Left lung (tissue), 4 donors: ENCODE measurements at regions not wholly inside any gene's neighbourhood (a gene's known extent, or its start where the extent isn't known, plus 50 kb on each side); places are given as distances from the start of the nearest gene placed in this dataset.

Source experiments
- ATAC-seq: fragments of 200-7000 bp; cut with Tn5 transposase; one replicate; pipeline ENCODE4 v1.9.1; 2020; ENCODE audit warnings: moderate library complexity
- DNase-seq, 4 donors: peaks; one replicate each; pipeline ENCODE4 v3.0.0-alpha.2; 2013 to 2020
- H3K27ac ChIP-seq, 2 donors: fragments of 200-600 bp; sonication (generic) in 1 of 2; one replicate each; pipeline versions ENCODE4 v1.5.0 to v1.8.0; 2020 to 2021
- H3K27me3 ChIP-seq, 2 donors: fragments of 200-600 bp; sonication (generic) in 1 of 2; one replicate each; pipeline versions ENCODE4 v1.5.0 to v1.8.0; 2020 to 2021
- H3K36me3 ChIP-seq, 2 donors: fragments of 200-600 bp; sonication (generic) in 1 of 2; one replicate each; pipeline versions ENCODE4 v1.5.0 to v1.8.0; 2020 to 2021
- H3K4me1 ChIP-seq, 2 donors: fragments of 200-600 bp; one replicate each; pipeline ENCODE4 v1.8.0; 2021
- H3K4me3 ChIP-seq, 2 donors: fragments of 200-600 bp; sonication (generic) in 1 of 2; one replicate each; pipeline versions ENCODE4 v1.5.0 to v1.8.0; 2020 to 2021; ENCODE audit warnings: mild to moderate bottlenecking in 1 of 2
- H3K9me3 ChIP-seq, 2 donors: fragments of 200-600 bp; sonication (generic) in 1 of 2; one replicate each; pipeline versions ENCODE4 v1.5.0 to v1.8.0; 2020 to 2021
- intact Hi-C, 2 donors: fragments of 100-400 bp; cut with DNase I; formaldehyde crosslinking; loops; one replicate each; pipeline versions ENCODE4 v1.11.2 to v1.14.2; 2022
- TF ChIP-seq, protein P1 (sequence below), 2 donors: fragments of 200-600 bp; sonication (generic) in 1 of 2; IDR thresholded peaks; one replicate each; pipeline versions ENCODE4 v1.5.0 to v1.8.0; 2021; ENCODE audit warnings: antibody characterized with exemption in 2 of 2
- donor health status: DM: no; HTN: yes; CAD: no.
- donor health status: DM: no; HTN: no; CAD: no.

DNA sequence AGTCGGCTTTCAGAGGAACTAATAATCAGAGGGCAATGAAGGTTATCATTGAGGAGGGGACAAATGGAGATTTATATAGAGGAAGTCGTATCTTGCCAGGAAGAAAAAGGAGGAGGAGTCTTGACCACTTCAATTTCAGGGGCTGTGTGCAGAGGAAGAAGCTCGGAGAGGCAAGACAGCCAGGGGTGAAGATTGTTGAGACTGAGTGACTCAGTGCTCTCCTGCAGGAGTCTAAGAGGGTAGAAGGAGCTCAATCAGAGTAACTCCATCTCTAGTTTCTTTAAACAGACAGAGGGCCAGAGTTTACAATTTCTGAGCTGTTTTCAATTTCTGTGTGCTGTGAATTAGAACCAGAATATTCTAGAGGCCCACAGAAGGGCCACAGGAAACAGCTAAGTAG lies 439.3 kb upstream of the PRICKLE1 start:
- H3K4me3 ChIP-seq: no peak overlapping the region
- H3K27ac ChIP-seq: no peak overlapping the region
- no peaks in the 10 kb centered on the region for H3K27me3 ChIP-seq
- H3K9me3 ChIP-seq: peaks cover 0 to 15% of the 10 kb centered on the region in 2 donors
- H3K4me1 ChIP-seq: no peaks in the 10 kb centered on the region
- H3K36me3 ChIP-seq: no peaks in the 10 kb centered on the region
- intact Hi-C loops: no loop called here
- ATAC-seq: peak; percentile 41
- TF ChIP-seq, protein P1, sequence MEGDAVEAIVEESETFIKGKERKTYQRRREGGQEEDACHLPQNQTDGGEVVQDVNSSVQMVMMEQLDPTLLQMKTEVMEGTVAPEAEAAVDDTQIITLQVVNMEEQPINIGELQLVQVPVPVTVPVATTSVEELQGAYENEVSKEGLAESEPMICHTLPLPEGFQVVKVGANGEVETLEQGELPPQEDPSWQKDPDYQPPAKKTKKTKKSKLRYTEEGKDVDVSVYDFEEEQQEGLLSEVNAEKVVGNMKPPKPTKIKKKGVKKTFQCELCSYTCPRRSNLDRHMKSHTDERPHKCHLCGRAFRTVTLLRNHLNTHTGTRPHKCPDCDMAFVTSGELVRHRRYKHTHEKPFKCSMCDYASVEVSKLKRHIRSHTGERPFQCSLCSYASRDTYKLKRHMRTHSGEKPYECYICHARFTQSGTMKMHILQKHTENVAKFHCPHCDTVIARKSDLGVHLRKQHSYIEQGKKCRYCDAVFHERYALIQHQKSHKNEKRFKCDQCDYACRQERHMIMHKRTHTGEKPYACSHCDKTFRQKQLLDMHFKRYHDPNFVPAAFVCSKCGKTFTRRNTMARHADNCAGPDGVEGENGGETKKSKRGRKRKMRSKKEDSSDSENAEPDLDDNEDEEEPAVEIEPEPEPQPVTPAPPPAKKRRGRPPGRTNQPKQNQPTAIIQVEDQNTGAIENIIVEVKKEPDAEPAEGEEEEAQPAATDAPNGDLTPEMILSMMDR (IDR thresholded peaks at IDR 0.05): no peak
- DNase-seq: no peak

DNA sequence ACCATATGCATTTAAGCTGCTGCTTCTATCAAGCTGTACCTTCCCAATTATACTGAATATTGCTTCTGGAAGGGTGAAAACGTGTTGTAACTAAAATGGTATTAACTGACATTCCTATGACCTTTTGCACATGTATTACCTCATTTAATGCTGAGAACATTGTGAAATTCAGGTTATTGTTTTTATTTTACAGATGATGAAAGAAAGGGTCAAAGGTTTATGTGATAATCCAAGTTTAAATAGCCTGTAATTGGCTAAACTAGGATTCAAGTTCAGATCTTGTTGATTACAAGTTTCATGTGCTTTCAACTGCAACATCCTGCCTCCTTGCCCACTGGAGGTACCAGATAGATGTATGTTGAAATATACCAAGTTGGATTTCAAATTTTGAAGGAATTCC lies 433.3 kb upstream of the PRICKLE1 start:
- no peak for DNase-seq
- no peak for ATAC-seq
- intact Hi-C loops: no loop called here
- no peaks in the 10 kb centered on the region for H3K27me3 ChIP-seq
- H3K4me3 ChIP-seq: no peak overlapping the region
- H3K27ac ChIP-seq: no peak overlapping the region
- no peaks in the 10 kb centered on the region for H3K9me3 ChIP-seq
- no peaks in the 10 kb centered on the region for H3K36me3 ChIP-seq
- TF ChIP-seq, protein P1 (IDR thresholded peaks at IDR 0.05): no peak
- H3K4me1 ChIP-seq: no peaks in the 10 kb centered on the region

DNA sequence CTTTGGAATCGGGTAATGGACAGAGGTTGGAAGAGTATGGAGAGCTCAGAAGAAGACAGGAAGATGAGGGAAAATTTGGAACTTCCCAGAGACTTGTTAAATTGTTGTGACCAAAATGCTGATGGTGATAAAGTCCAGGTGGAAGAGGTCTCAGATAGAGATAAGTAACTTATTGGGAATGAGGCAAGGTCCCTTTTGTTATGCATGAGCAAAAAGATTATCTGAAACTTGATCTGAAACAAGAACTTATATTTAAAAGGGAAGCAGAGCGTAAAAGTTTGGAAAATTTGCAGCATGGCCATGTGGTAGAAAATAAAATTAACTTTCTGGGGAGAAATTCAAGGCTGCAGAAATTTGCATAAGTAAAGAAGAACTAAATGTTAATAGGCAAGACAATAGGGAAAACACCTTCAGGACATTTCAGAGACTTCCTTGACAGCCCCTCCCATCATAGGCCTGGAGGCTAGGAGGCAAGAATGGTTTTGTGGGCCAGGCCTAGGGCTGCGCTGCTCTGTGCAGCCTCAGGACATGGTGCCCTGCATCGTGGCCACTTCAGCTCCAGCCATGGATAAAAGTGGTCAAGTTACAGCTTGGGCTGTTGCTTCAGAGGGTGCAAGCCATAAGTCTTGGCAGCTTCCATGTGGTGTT lies 425.7 kb upstream of the PRICKLE1 start:
- ATAC-seq (no peak), DNase-seq (no peak)
- H3K4me1 ChIP-seq: no peaks in the 10 kb centered on the region
- intact Hi-C loops: no loop called here
- TF ChIP-seq, protein P1 (IDR thresholded peaks at IDR 0.05): no peak
- no peaks in the 10 kb centered on the region for H3K27me3 ChIP-seq
- H3K4me3 ChIP-seq: no peak overlapping the region
- no peaks in the 10 kb centered on the region for H3K36me3 ChIP-seq
- H3K27ac ChIP-seq: no peak overlapping the region
- no peaks in the 10 kb centered on the region for H3K9me3 ChIP-seq

DNA sequence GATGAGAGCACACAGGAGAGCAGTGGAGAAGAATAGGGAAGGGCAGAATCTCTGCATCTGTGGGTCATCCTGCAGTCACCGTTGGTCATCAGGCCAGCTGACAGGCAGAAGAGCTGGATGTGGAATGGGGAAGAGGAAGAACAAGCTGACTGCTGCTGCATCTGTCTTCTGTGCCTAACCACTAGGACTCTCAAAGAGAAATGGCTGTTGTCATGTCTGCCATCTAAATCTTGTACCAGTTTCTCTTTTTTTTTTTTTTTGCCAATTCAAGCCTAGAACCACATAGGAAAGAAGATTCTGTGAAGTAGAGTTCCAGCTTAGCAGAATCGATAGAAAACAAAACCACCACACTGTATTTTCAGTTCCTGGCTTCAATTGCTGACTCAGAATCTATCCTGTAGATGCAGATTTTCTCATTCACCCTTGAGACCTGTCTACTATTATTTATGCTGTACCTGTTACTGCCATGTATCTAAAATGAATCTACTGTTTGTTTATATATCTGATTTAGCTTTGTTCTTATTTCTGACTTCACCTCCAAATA lies 421.9 kb upstream of the PRICKLE1 start:
- Histone ChIP-seq H3K4me1 (no peaks in the 10 kb centered on the region), H3K9me3 (no peaks in the 10 kb centered on the region), H3K4me3 (no peak overlapping the region), H3K27ac (no peak overlapping the region), H3K36me3 (no peaks in the 10 kb centered on the region), H3K27me3 (no peaks in the 10 kb centered on the region)
- no peak for DNase-seq
- TF ChIP-seq, protein P1 (IDR thresholded peaks at IDR 0.05): no peak
- intact Hi-C loops: no loop called here
- no peak for ATAC-seq

DNA sequence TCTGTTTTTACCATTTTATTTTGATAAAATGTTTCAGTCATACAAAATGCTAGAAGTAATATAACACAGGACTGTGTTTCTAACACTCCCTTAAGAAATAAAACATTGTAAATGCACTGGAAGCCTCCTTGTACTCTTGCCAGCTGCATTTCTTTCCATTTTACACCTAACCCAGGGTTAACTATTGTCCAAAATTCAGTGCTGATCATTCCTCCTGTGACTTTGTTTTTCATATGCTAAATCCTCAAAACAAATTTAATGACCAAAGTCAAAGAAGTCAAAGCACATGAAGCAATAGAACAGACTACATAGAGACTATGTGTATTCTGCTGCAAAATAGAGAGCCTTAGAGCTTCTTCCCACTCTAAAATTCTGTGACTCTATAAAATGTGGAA lies 420.3 kb upstream of the PRICKLE1 start:
- Histone ChIP-seq H3K27me3 (no peaks in the 10 kb centered on the region), H3K4me3 (no peak overlapping the region), H3K36me3 (no peaks in the 10 kb centered on the region), H3K27ac (no peak overlapping the region), H3K4me1 (no peaks in the 10 kb centered on the region), H3K9me3 (no peaks in the 10 kb centered on the region)
- DNase-seq (no peak), ATAC-seq (no peak)
- intact Hi-C loops: no loop called here
- TF ChIP-seq, protein P1 (IDR thresholded peaks at IDR 0.05): no peak
